GM23338 (cell line): ENCODE measurements at regions not wholly inside any gene's neighbourhood (a gene's known extent, or its start where the extent isn't known, plus 50 kb on each side); places are given as distances from the start of the nearest gene placed in this dataset.

Experiments
- EZH2 ChIP-seq: fragments of 200-600 bp; sonication (generic); IDR thresholded peaks from one replicate; pipeline ENCODE4 v1.8.0; 2017; ENCODE audit warnings: antibody characterized with exemption, mild to moderate bottlenecking, low read depth; ENCODE audit not compliant: unreplicated experiment
- EZH2phosphoT487 ChIP-seq: fragments of 200-600 bp; sonication (generic); IDR thresholded peaks from one replicate; pipeline ENCODE4 v1.8.1; 2018; ENCODE audit warnings: antibody characterized with exemption; ENCODE audit not compliant: unreplicated experiment
- POLR2AphosphoS5 ChIP-seq: IDR thresholded peaks from 2 replicates; pipeline ENCODE4 v1.6.1; 2016; ENCODE audit warnings: antibody characterized with exemption, low read depth
- TF ChIP-seq, protein P1 (sequence below), 2 experiments: fragments of 200-600 bp in 1 of 2; sonication (generic) in 1 of 2; conservative IDR thresholded peaks; 2 replicates each; pipeline versions ENCODE4 v1.5.1 to v1.6.1; 2016 to 2017; ENCODE audit warnings: antibody characterized with exemption in 2 of 2, low read depth in 2 of 2, mild to moderate bottlenecking in 2 of 2, moderate library complexity in 1 of 2

DNA sequence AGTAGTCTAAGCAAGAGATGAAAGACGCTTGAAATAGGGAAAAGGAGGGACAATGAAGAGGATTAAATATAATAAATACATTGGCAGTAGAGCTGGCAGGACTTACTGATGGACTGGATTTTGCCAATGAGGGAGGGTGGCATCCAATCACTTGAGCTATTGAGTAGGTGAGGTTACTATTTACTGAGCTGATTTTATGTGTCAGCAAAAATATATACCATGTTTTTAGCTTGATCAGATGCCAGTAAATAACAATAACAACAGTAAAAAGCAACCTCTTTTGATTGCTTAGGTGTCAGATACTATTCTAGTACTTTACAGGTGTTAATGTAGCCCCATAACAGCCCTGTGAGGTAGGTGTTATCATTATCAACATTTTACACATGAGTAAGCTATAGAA is 187.5 kb upstream of the LMNTD1 start:
- TF ChIP-seq POLR2AphosphoS5, result no peak
- TF ChIP-seq, protein P1, sequence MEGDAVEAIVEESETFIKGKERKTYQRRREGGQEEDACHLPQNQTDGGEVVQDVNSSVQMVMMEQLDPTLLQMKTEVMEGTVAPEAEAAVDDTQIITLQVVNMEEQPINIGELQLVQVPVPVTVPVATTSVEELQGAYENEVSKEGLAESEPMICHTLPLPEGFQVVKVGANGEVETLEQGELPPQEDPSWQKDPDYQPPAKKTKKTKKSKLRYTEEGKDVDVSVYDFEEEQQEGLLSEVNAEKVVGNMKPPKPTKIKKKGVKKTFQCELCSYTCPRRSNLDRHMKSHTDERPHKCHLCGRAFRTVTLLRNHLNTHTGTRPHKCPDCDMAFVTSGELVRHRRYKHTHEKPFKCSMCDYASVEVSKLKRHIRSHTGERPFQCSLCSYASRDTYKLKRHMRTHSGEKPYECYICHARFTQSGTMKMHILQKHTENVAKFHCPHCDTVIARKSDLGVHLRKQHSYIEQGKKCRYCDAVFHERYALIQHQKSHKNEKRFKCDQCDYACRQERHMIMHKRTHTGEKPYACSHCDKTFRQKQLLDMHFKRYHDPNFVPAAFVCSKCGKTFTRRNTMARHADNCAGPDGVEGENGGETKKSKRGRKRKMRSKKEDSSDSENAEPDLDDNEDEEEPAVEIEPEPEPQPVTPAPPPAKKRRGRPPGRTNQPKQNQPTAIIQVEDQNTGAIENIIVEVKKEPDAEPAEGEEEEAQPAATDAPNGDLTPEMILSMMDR (conservative IDR thresholded peaks at IDR 0.05; ENCODE audit: low read depth in 2 of 2), result no peak
- no peak for TF ChIP-seq EZH2
- TF ChIP-seq EZH2phosphoT487, result no peak
